ENCODE measurements at regions not wholly inside any gene's neighbourhood (a gene's known extent, or its start where the extent isn't known, plus 50 kb on each side); places are given as distances from the start of the nearest gene placed in this dataset.

- H3K9me3 ChIP-seq (ENCODE audit: low read depth, low read length, poor library complexity, severe bottlenecking) = no peaks in the 10 kb centered on the region
- ChIA-PET CTCF (no interaction called here), POLR2A (ENCODE audit: low non-redundant PET) (no interaction called here)
- TF ChIP-seq, protein P1, sequence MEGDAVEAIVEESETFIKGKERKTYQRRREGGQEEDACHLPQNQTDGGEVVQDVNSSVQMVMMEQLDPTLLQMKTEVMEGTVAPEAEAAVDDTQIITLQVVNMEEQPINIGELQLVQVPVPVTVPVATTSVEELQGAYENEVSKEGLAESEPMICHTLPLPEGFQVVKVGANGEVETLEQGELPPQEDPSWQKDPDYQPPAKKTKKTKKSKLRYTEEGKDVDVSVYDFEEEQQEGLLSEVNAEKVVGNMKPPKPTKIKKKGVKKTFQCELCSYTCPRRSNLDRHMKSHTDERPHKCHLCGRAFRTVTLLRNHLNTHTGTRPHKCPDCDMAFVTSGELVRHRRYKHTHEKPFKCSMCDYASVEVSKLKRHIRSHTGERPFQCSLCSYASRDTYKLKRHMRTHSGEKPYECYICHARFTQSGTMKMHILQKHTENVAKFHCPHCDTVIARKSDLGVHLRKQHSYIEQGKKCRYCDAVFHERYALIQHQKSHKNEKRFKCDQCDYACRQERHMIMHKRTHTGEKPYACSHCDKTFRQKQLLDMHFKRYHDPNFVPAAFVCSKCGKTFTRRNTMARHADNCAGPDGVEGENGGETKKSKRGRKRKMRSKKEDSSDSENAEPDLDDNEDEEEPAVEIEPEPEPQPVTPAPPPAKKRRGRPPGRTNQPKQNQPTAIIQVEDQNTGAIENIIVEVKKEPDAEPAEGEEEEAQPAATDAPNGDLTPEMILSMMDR (conservative IDR thresholded peaks at IDR 0.05; ENCODE audit: low read depth, low read length) = no peak
- no peak for TF ChIP-seq EZH2 (IDR thresholded peaks at IDR 0.05; ENCODE audit: borderline replicate concordance, low read depth, low read length, poor library complexity, severe bottlenecking)
- H3K27ac ChIP-seq (ENCODE audit: low read depth, low read length, poor library complexity, severe bottlenecking) = no peak overlapping the region
- intact Hi-C loops (cut with micrococcal nuclease; ENCODE audit: unreplicated experiment) = no loop called here
- DNase-seq (ENCODE audit: low spot score) = no peak
- peaks cover 20% of the 10 kb centered on the region for H3K4me1 ChIP-seq (ENCODE audit: insufficient read depth, low read length, poor library complexity, severe bottlenecking)
- H3K36me3 ChIP-seq (ENCODE audit: insufficient read depth, low read length, poor library complexity, severe bottlenecking) = no peaks in the 10 kb centered on the region
- no peak overlapping the region for H3K4me3 ChIP-seq (ENCODE audit: low read depth, low read length, poor library complexity, severe bottlenecking)
- no peaks in the 10 kb centered on the region for H3K27me3 ChIP-seq (replicated peaks; ENCODE audit: insufficient read depth, low read depth, low read length, poor library complexity)
- no TSS peak for BruUV-seq (replicated peaks)
Measured at GRCh38 chr5:68529581-68529980, 314.0 kb downstream of the PIK3R1 start.

DNA sequence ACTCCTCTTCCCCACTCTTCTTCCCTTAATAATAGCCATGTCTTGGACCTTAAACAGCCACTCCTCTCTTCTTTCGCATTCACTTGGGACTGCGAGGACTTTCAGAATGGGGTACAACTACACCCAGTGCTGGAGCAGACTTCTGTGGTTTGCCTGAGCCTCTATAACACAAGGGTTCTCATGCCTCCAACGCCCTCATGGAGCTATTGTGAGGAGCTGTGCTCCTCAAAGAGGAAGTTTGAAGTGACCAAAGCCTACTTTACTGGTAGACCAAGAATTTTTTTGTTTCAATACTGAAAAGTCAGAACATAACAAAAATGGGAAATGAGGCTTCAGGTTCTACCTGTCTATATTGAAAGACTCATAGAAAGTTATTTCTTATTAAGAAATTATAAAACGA lies 316.4 kb downstream of the PIK3R1 start:
- BruUV-seq (replicated peaks) = no TSS peak
- CTCF ChIA-PET = no interaction called here
- H3K27ac ChIP-seq (ENCODE audit: low read depth, low read length, poor library complexity, severe bottlenecking) = no peak overlapping the region
- H3K27me3 ChIP-seq (replicated peaks; ENCODE audit: insufficient read depth, low read depth, low read length, poor library complexity) = no peaks in the 10 kb centered on the region
- no peak overlapping the region for H3K4me3 ChIP-seq (ENCODE audit: low read depth, low read length, poor library complexity, severe bottlenecking)
- H3K9me3 ChIP-seq (ENCODE audit: low read depth, low read length, poor library complexity, severe bottlenecking) = no peaks in the 10 kb centered on the region
- peaks cover 37% of the 10 kb centered on the region for H3K4me1 ChIP-seq (ENCODE audit: insufficient read depth, low read length, poor library complexity, severe bottlenecking)
- H3K36me3 ChIP-seq (ENCODE audit: insufficient read depth, low read length, poor library complexity, severe bottlenecking) = no peaks in the 10 kb centered on the region
- intact Hi-C loops (cut with micrococcal nuclease; ENCODE audit: unreplicated experiment) = no loop called here
- POLR2A ChIA-PET (ENCODE audit: low non-redundant PET) = interaction anchor here (0.6 kb wide), 1 partner anchor 8 kb away, joined by 4 read pairs; no protein-coding TSS in a partner anchor
- no peak for DNase-seq (ENCODE audit: low spot score)
- no peak for TF ChIP-seq EZH2 (IDR thresholded peaks at IDR 0.05; ENCODE audit: borderline replicate concordance, low read depth, low read length, poor library complexity, severe bottlenecking)
- TF ChIP-seq, protein P1 (conservative IDR thresholded peaks at IDR 0.05; ENCODE audit: low read depth, low read length) = no peak

DNA sequence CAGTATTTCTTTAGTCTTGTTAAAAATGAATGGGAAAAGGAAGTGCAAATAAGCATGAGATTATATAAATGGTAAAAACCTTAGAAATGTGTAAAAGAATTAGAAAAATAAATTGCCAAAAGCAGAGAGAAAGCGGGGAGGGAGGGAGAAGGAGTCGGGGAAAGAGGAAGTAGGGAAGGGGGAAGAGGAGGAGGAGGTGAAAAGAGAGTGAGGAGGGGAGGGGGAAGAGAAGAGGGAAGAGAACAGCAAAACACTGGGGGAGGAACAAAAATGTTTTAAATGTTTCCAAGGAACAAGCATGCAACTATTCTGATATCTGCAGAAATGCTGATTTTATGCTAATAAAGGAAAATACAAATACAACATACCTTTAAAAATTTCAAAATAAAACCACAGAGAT lies 317.5 kb downstream of the PIK3R1 start:
- Histone ChIP-seq H3K9me3 (ENCODE audit: low read depth, low read length, poor library complexity, severe bottlenecking) (no peaks in the 10 kb centered on the region), H3K27ac (ENCODE audit: low read depth, low read length, poor library complexity, severe bottlenecking) (no peak overlapping the region), H3K4me1 (ENCODE audit: insufficient read depth, low read length, poor library complexity, severe bottlenecking) (peaks cover 37% of the 10 kb centered on the region), H3K27me3 (replicated peaks; ENCODE audit: insufficient read depth, low read depth, low read length, poor library complexity) (no peaks in the 10 kb centered on the region), H3K36me3 (ENCODE audit: insufficient read depth, low read length, poor library complexity, severe bottlenecking) (no peaks in the 10 kb centered on the region), H3K4me3 (ENCODE audit: low read depth, low read length, poor library complexity, severe bottlenecking) (no peak overlapping the region)
- CTCF ChIA-PET = no interaction called here
- no peak for TF ChIP-seq EZH2 (IDR thresholded peaks at IDR 0.05; ENCODE audit: borderline replicate concordance, low read depth, low read length, poor library complexity, severe bottlenecking)
- TF ChIP-seq, protein P1 (conservative IDR thresholded peaks at IDR 0.05; ENCODE audit: low read depth, low read length) = no peak
- POLR2A ChIA-PET (ENCODE audit: low non-redundant PET) = no interaction called here
- intact Hi-C loops (cut with micrococcal nuclease; ENCODE audit: unreplicated experiment) = no loop called here
- no TSS peak for BruUV-seq (replicated peaks)
- DNase-seq (ENCODE audit: low spot score) = no peak

Data from A673 (cell line).